ENCODE measurements at regions not wholly inside any gene's neighbourhood (a gene's known extent, or its start where the extent isn't known, plus 50 kb on each side); places are given as distances from the start of the nearest gene placed in this dataset.

- H3K4me1 ChIP-seq = no peaks in the 10 kb centered on the region
- no peaks in the 10 kb centered on the region for H3K36me3 ChIP-seq
- no peaks in the 10 kb centered on the region for H3K9me3 ChIP-seq
- 66% methylated on average over 4 of the region's 4 CpGs for WGBS
- no peak for TF ChIP-seq POLR2A (IDR thresholded peaks at IDR 0.05; ENCODE audit: low read depth)
- TF ChIP-seq POLR2AphosphoS5 (IDR thresholded peaks at IDR 0.05) = no peak
- TF ChIP-seq, protein P1, sequence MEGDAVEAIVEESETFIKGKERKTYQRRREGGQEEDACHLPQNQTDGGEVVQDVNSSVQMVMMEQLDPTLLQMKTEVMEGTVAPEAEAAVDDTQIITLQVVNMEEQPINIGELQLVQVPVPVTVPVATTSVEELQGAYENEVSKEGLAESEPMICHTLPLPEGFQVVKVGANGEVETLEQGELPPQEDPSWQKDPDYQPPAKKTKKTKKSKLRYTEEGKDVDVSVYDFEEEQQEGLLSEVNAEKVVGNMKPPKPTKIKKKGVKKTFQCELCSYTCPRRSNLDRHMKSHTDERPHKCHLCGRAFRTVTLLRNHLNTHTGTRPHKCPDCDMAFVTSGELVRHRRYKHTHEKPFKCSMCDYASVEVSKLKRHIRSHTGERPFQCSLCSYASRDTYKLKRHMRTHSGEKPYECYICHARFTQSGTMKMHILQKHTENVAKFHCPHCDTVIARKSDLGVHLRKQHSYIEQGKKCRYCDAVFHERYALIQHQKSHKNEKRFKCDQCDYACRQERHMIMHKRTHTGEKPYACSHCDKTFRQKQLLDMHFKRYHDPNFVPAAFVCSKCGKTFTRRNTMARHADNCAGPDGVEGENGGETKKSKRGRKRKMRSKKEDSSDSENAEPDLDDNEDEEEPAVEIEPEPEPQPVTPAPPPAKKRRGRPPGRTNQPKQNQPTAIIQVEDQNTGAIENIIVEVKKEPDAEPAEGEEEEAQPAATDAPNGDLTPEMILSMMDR (IDR thresholded peaks at IDR 0.05) = no peak
- no peak for TF ChIP-seq EP300 (IDR thresholded peaks at IDR 0.05)
- H3K27ac ChIP-seq (replicated peaks in 1 of 4) = no peak overlapping the region
- DNase-seq (ENCODE audit: extremely low spot score) = no peak
- H3K27me3 ChIP-seq = no peaks in the 10 kb centered on the region
- intact Hi-C loops (cut with DNase I) = no loop called here
- H3K4me3 ChIP-seq = no peak overlapping the region
Observed at GRCh38 chr20:52722926-52723688, 249.1 kb upstream of the TSHZ2 start.

DNA sequence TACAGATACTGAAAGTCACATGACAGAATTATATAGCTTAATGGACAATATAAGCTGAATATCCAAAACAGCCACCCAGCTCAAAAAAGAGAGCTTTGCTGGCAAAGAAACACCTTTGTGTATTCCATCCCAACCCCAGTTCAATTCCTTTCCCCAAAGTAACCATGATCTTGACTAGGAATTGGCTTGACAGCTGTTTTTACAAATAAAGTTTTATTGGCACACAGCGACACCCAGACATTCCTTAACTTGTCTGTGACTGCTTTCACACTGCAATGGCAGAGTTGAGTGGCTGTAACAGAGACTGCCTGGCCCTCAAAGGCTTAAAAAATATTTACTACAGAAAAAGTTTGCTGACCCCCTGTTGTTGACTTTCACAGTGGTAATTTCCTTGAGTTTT lies 264.0 kb upstream of the TSHZ2 start:
- TF ChIP-seq POLR2AphosphoS5 (IDR thresholded peaks at IDR 0.05) = no peak
- no peak for TF ChIP-seq EP300 (IDR thresholded peaks at IDR 0.05)
- TF ChIP-seq, protein P1 (IDR thresholded peaks at IDR 0.05) = no peak
- TF ChIP-seq POLR2A (IDR thresholded peaks at IDR 0.05; ENCODE audit: low read depth) = no peak

GRCh38 chr20:52704553-52704952 lies 267.6 kb upstream of the TSHZ2 start:
- no peak for TF ChIP-seq EP300 (IDR thresholded peaks at IDR 0.05)
- TF ChIP-seq, protein P1 (IDR thresholded peaks at IDR 0.05) = no peak
- no peak for TF ChIP-seq POLR2AphosphoS5 (IDR thresholded peaks at IDR 0.05)
- TF ChIP-seq POLR2A (IDR thresholded peaks at IDR 0.05; ENCODE audit: low read depth) = no peak
- Histone ChIP-seq H3K36me3 (no peaks in the 10 kb centered on the region), H3K9me3 (no peaks in the 10 kb centered on the region), H3K4me1 (no peaks in the 10 kb centered on the region), H3K27me3 (no peaks in the 10 kb centered on the region), H3K4me3 (no peak overlapping the region), H3K27ac (replicated peaks in 1 of 4) (no peak overlapping the region)
- DNase-seq (ENCODE audit: extremely low spot score) = no peak
- WGBS = 79% methylated on average over 1 of the region's 1 CpG
- intact Hi-C loops (cut with DNase I) = no loop called here

More for the DNA sequence above, 264.0 kb upstream of the TSHZ2 start:
- DNase-seq (ENCODE audit: extremely low spot score) = no peak
- intact Hi-C loops (cut with DNase I) = no loop called here
- Histone ChIP-seq H3K9me3 (no peaks in the 10 kb centered on the region), H3K4me1 (no peaks in the 10 kb centered on the region), H3K36me3 (no peaks in the 10 kb centered on the region), H3K27me3 (no peaks in the 10 kb centered on the region), H3K27ac (replicated peaks in 1 of 4) (no peak overlapping the region), H3K4me3 (no peak overlapping the region)
- WGBS = 100% methylated on average over 1 of the region's 1 CpG

- no peak overlapping the region for H3K4me3 ChIP-seq
- H3K27ac ChIP-seq (replicated peaks in 1 of 4) = no peak overlapping the region
- no peaks in the 10 kb centered on the region for H3K4me1 ChIP-seq
- no peaks in the 10 kb centered on the region for H3K27me3 ChIP-seq
- intact Hi-C loops (cut with DNase I) = no loop called here
- no peaks in the 10 kb centered on the region for H3K9me3 ChIP-seq
- H3K36me3 ChIP-seq = no peaks in the 10 kb centered on the region
- DNase-seq (ENCODE audit: extremely low spot score) = no peak
- no peak for TF ChIP-seq POLR2AphosphoS5 (IDR thresholded peaks at IDR 0.05)
- TF ChIP-seq, protein P1 (IDR thresholded peaks at IDR 0.05) = no peak
- TF ChIP-seq POLR2A (IDR thresholded peaks at IDR 0.05; ENCODE audit: low read depth) = no peak
- no peak for TF ChIP-seq EP300 (IDR thresholded peaks at IDR 0.05)
- 52% methylated on average over 2 of the region's 2 CpGs for WGBS
Observed at GRCh38 chr20:52688345-52688744, 283.8 kb upstream of the TSHZ2 start.

DNA sequence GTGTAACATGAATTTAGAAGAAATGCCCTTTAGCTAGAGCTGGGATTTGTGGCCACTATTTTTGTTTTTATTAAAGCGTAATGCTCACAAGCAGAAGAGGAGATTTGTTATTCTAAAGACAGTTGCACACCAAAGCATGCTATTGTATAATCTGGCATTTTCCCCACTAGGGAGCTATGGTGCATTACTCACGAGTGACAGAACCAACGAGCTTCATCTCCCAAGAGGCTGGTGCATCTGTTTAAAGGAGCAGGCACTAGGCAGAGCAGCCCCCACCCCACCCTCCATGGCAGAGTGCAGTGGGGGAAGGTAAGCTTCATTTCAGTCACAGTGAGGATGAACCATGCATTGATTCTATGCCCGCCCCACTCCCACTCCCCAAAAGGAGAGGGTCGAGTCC lies 287.3 kb upstream of the TSHZ2 start:
- intact Hi-C loops (cut with DNase I) = no loop called here
- H3K27ac ChIP-seq (replicated peaks in 1 of 4) = no peak overlapping the region
- no peaks in the 10 kb centered on the region for H3K36me3 ChIP-seq
- H3K4me3 ChIP-seq = no peak overlapping the region
- no peaks in the 10 kb centered on the region for H3K27me3 ChIP-seq
- TF ChIP-seq EP300 (IDR thresholded peaks at IDR 0.05) (no peak), POLR2AphosphoS5 (IDR thresholded peaks at IDR 0.05) (no peak), POLR2A (IDR thresholded peaks at IDR 0.05; ENCODE audit: low read depth) (no peak)
- TF ChIP-seq, protein P1 (IDR thresholded peaks at IDR 0.05) = no peak
- DNase-seq (ENCODE audit: extremely low spot score) = no peak
- H3K4me1 ChIP-seq = no peaks in the 10 kb centered on the region
- peaks cover 0 to 5% (median 0%) of the 10 kb centered on the region in 4 donors for H3K9me3 ChIP-seq
- WGBS = 36% methylated on average over 2 of the region's 5 CpGs

All from esophagus muscularis mucosa (tissue), 4 donors.